ENCODE measurements at regions not wholly inside any gene's neighbourhood (a gene's known extent, or its start where the extent isn't known, plus 50 kb on each side); places are given as distances from the start of the nearest gene placed in this dataset.

GRCh38 chr12:76208129-76208528 lies 123.6 kb upstream of the NAP1L1 start:
- no peaks in the 10 kb centered on the region for H3K9me3 ChIP-seq (ENCODE audit: low read length)
- no peak overlapping the region for H3K27ac ChIP-seq (ENCODE audit: extremely low read length, insufficient read depth, low read length)
- in situ Hi-C loops (cut with HindIII; ENCODE audit: extremely low pct_ligation_motif_present, low pct_unique_long_range_greater_than_20kb) (no loop called here), intact Hi-C loops (cut with micrococcal nuclease; ENCODE audit: unreplicated experiment) (loop anchor here (2.0 kb wide), 1 partner anchor 59 kb away; no protein-coding TSS in a partner anchor)
- no TSS peak for BruUV-seq (replicated peaks)
- ChIA-PET CTCF (ENCODE audit: low intra/inter-chr PET ratio, low total read pairs) (no interaction called here), POLR2A (no interaction called here)
- FAIRE-seq: no peak
- no peaks in the 10 kb centered on the region for H3K36me3 ChIP-seq (replicated peaks in 1 of 2; ENCODE audit: control insufficient read depth in 1 of 2, insufficient read depth in 2 of 2, low read length in 2 of 2)
- peaks cover 0 to 3% of the 10 kb centered on the region in 2 experiments; a peak in 3 of 5 replicates for H3K27me3 ChIP-seq (ENCODE audit: control insufficient read depth in 1 of 2, insufficient read depth in 2 of 2, low read length in 2 of 2)
- H3K4me2 ChIP-seq (ENCODE audit: low read depth, low read length): no peak overlapping the region
- ATAC-seq: no peak
- no peaks in the 10 kb centered on the region for H3K4me1 ChIP-seq (ENCODE audit: insufficient read depth, low read length)
- H4K20me1 ChIP-seq (ENCODE audit: insufficient read depth, low read length): no peaks in the 10 kb centered on the region
- no peak overlapping the region for H3K9ac ChIP-seq (ENCODE audit: insufficient read depth, low read depth, low read length)
- H2AFZ ChIP-seq (ENCODE audit: low read length): no peak overlapping the region
- DNase-seq (ENCODE audit: low spot score): no peak
- H3K79me2 ChIP-seq (ENCODE audit: insufficient read depth, low read length): no peaks in the 10 kb centered on the region
- H3K4me3 ChIP-seq (replicated peaks in 1 of 3; ENCODE audit: insufficient read depth in 1 of 3, low read depth in 2 of 3, low read length in 3 of 3): no peak overlapping the region
- TF ChIP-seq FOXA1 (IDR thresholded peaks at IDR 0.05) (no peak), FOXA1 (CRISPR knock-in tag; IDR thresholded peaks at IDR 0.05) (no peak), ZBTB43 (CRISPR knock-in tag; conservative IDR thresholded peaks at IDR 0.05) (no peak), KLF15 (CRISPR knock-in tag; IDR thresholded peaks at IDR 0.05; ENCODE audit: borderline replicate concordance) (no peak), NFKBIZ (CRISPR knock-in tag; IDR thresholded peaks at IDR 0.05) (no peak), MLLT10 (CRISPR knock-in tag; IDR thresholded peaks at IDR 0.05) (no peak), ZNF556 (CRISPR knock-in tag; IDR thresholded peaks at IDR 0.05; ENCODE audit: borderline replicate concordance) (no peak), ATF4 (CRISPR knock-in tag; IDR thresholded peaks at IDR 0.05) (no peak), ZNF232 (CRISPR knock-in tag; IDR thresholded peaks at IDR 0.05; ENCODE audit: borderline replicate concordance) (no peak), TARDBP (CRISPR knock-in tag; IDR thresholded peaks at IDR 0.05) (no peak), ZNF879 (CRISPR knock-in tag; IDR thresholded peaks at IDR 0.05) (no peak), SOX13 (IDR thresholded peaks at IDR 0.05) (no peak), SOX13 (CRISPR knock-in tag; conservative IDR thresholded peaks at IDR 0.05 in 1 of 2, IDR thresholded peaks at IDR 0.05 in 1 of 2) (no peak), BCLAF1 (IDR thresholded peaks at IDR 0.05) (no peak), CERS6 (CRISPR knock-in tag; IDR thresholded peaks at IDR 0.05) (no peak), MXI1 (IDR thresholded peaks at IDR 0.05; ENCODE audit: borderline replicate concordance, low read depth, low read length) (no peak), NR2F2 (IDR thresholded peaks at IDR 0.05; ENCODE audit: borderline replicate concordance, low read depth) (no peak), ZNF569 (CRISPR knock-in tag; IDR thresholded peaks at IDR 0.05; ENCODE audit: borderline replicate concordance) (no peak), MED1 (CRISPR knock-in tag; IDR thresholded peaks at IDR 0.05) (no peak), ZBTB21 (CRISPR knock-in tag; IDR thresholded peaks at IDR 0.05) (no peak)
